LNCAP (cell line): ENCODE measurements at regions not wholly inside any gene's neighbourhood (a gene's known extent, or its start where the extent isn't known, plus 50 kb on each side); places are given as distances from the start of the nearest gene placed in this dataset.

Experiments used
- TF ChIP-seq, protein P1 (sequence below): fragments of 450-650 bp; IDR thresholded peaks from 2 replicates; pipeline ENCODE4 v1.5.1; 2017; ENCODE audit warnings: mild to moderate bottlenecking

DNA sequence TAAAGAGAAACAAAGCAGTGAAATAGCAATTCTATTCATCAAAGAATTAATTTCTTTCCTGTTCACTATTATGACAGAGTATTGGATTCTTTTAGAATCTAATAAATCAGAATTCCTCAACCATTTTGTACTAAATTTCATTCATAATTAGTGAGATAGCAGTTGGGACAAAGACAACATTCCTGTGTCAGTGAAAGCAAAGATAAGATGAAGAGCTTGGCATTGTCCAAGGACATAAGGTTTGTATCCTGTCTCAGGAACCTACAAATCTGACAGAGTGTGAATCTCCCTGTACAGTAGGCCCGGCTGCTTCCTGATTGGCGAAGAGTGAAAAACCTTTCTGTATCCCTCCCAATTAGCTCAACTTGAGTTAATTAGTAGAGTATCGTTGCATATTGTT lies 349.1 kb downstream of the ISL1 start:
- TF ChIP-seq, protein P1, sequence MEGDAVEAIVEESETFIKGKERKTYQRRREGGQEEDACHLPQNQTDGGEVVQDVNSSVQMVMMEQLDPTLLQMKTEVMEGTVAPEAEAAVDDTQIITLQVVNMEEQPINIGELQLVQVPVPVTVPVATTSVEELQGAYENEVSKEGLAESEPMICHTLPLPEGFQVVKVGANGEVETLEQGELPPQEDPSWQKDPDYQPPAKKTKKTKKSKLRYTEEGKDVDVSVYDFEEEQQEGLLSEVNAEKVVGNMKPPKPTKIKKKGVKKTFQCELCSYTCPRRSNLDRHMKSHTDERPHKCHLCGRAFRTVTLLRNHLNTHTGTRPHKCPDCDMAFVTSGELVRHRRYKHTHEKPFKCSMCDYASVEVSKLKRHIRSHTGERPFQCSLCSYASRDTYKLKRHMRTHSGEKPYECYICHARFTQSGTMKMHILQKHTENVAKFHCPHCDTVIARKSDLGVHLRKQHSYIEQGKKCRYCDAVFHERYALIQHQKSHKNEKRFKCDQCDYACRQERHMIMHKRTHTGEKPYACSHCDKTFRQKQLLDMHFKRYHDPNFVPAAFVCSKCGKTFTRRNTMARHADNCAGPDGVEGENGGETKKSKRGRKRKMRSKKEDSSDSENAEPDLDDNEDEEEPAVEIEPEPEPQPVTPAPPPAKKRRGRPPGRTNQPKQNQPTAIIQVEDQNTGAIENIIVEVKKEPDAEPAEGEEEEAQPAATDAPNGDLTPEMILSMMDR, result no peak

DNA sequence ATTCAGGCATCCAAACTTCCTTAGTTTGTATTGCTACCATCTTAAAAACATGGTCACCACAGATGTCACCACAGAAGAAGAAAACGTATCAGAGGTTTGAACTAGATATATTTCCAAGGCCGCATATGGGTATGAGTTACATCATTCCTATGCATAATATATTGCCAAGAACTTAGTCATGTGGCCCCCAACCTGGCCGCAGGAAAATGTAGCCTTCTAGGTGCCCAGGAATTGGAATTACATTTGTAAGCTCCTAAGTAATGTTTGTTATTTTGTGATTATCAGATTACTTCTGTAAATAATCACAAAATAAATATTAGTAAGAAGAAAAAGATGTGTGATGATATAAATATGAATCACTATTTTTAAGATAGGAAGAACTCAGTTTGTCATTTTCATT lies 351.4 kb downstream of the ISL1 start:
- TF ChIP-seq, protein P1, result no peak

DNA sequence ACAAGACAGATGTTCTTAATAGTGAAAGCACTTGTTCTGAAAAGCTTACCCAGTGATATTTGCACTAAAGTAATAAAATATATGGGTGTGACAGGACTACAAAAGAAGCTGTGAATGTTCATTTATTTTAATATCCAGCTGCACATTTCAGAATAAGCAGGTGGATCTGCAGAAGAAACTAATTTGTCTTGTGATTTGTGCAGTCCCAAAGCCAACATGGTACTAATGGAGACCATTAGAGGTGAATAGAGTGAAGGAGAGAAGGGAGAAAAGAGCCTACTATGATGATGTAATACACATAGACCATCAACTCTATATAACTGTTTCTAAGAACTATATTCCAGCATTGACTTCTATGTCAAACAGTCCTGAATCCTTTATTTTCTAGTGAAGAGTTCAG lies 362.8 kb downstream of the ISL1 start:
- TF ChIP-seq, protein P1, result no peak

DNA sequence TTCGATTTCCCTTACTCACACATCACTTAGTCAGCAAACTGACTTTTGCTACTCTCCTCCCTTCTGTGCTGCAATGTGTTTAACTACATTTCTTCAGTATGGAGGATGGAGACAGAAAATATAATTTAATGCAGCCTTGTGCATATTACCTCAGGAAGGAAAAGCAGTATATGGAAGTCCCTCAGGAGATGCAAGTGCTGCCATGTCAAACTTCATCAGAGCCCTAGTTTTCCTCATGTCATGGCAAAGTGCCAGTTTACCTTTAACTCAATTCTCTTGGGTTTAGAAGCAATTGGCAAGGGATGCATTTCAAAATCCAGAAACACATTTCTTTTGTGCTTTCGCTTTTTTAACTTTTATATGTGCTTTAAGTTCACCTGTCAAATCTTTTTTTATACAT lies 365.4 kb downstream of the ISL1 start:
- TF ChIP-seq, protein P1, result no peak
